T-helper 1 cell (primary cell): ENCODE measurements at regions not wholly inside any gene's neighbourhood (a gene's known extent, or its start where the extent isn't known, plus 50 kb on each side); places are given as distances from the start of the nearest gene placed in this dataset.

ENCODE experiments used
- DNase-seq, 5 donors: peaks; one replicate each; pipeline ENCODE4 v3.0.0-alpha.2; 2012 to 2020

DNA sequence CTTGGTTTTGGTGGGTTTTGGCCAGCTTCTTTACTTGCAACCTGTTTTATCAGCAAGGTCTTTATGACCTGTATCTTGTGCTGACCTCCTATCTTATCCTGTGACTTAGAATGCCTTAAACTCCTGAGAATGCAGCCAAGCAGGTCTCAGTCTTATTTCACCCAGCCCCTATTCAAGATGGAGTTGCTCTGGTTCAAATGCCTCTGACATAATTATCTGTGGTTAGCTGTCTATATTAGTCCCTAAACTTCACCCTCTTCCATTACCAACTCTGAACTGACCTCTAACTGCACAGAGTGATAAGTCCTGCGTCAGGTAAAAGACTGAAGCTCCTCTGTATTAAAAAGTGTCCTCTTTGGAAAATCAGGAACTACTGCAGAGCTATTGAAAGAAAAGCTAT lies 61.9 kb upstream of the CD96 start:
- DNase-seq = no peak

DNA sequence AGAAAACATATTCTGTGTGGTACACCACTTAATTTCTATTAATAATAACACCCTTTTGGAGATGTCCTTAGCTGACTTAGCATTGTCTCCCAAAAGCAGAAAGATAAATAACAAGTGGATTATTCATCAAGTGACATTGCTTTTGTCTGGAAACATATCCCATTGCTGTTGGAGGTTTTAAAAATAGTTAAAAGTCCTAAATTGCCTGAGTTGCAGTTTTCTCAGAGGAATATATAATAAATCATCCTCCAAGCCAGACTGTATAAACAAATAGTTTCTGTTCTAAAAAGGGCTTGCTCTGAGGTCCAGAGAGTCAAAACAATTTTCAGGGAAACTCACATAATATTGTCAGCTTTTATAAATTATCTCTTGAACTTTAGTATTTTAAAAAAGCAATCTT lies 60.4 kb upstream of the CD96 start:
- no peak for DNase-seq

DNA sequence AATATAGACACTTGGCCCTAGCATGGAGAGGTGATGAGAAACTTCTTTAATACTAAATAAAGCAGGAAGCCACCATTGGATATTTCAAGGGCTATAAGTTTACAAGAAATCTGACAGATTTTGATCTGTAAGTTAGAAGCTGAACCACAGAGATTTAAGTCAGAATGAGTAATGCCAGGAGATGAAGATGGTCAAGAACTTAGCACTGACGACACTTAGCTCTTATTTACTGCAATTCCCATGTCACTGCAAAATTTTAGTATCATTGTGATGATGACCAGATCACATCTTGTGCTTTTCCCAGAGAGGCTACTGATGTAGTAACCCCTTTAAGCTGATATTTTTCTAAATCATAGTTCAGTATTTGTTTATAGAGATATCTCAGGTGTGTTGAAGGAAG lies 59.4 kb upstream of the CD96 start:
- DNase-seq = no peak

DNA sequence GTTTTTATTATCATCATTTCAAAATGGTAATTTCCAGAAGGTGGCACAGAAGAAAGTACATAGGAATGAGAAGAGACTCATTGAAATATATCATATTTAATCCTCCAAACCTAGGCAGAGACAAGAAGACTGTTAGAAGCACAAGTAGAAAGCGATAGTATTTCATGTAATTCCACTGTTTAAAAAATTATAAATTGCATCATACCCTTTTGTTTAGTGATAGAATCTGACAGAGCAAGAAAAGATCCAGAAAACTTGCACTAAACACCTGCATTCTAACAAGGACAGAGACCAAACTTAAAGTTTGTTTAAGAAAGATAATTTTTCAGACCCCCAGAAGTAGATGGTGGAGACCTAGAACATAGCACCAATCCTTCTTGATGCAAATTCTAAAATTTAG lies 56.9 kb upstream of the CD96 start:
- no peak for DNase-seq
